PFSK-1 (cell line): ENCODE measurements at regions not wholly inside any gene's neighbourhood (a gene's known extent, or its start where the extent isn't known, plus 50 kb on each side); places are given as distances from the start of the nearest gene placed in this dataset.

ENCODE experiments used
- FOXP2 ChIP-seq: optimal IDR thresholded peaks from 2 replicates; pipeline ENCODE3; 2011; ENCODE audit warnings: borderline replicate concordance, control low read depth, inconsistent platforms; ENCODE audit not compliant: insufficient read depth; ENCODE audit errors: extremely low read length, extremely low read depth
- POLR2AphosphoS5 ChIP-seq: IDR thresholded peaks from 2 replicates; pipeline ENCODE4 v1.6.1; 2012; ENCODE audit warnings: low read depth, mild to moderate bottlenecking, control low read depth, low read length, moderate library complexity
- TAF1 ChIP-seq: IDR thresholded peaks from 2 replicates; pipeline ENCODE4 v1.6.1; 2012; ENCODE audit warnings: low read length, control low read depth, borderline replicate concordance; ENCODE audit not compliant: insufficient read depth

DNA sequence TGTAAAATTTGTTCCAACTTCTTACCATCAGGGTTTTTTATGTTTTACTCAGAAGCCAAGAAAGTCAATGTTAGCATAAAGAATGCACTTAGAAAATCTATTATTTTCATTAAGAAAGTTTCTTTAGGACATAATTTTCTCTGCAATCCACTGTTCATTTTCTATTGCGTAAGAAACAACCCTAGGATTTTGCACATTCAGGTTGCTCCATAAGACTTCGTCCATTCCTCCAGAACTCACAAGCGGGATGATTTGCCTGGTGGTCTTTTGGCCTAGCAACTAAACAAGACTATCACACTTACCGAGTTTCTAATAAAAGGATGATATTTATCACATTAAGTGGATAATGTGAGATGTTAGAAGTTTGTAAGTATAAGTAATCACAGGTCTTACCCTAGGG, 376.3 kb upstream of the INTU start:
- no peak for TF ChIP-seq TAF1
- no peak for TF ChIP-seq POLR2AphosphoS5
- no peak for TF ChIP-seq FOXP2
